DND-41 (cell line): ENCODE measurements at regions not wholly inside any gene's neighbourhood (a gene's known extent, or its start where the extent isn't known, plus 50 kb on each side); places are given as distances from the start of the nearest gene placed in this dataset.

Experiments
- CTCF ChIP-seq: IDR thresholded peaks from 2 replicates; pipeline ENCODE4 v1.5.1; 2012; ENCODE audit warnings: borderline replicate concordance, low read length, moderate library complexity, mild to moderate bottlenecking; ENCODE audit not compliant: poor library complexity, severe bottlenecking; ENCODE audit errors: extremely low read depth
- EZH2 ChIP-seq: IDR thresholded peaks from 3 replicates; pipeline ENCODE4 v1.6.1; 2012; ENCODE audit warnings: borderline replicate concordance, low read depth, mild to moderate bottlenecking, moderate library complexity, low read length, inconsistent platforms; ENCODE audit not compliant: severe bottlenecking

GRCh38 chr10:59553162-59553900 lies 156.3 kb downstream of the SLC16A9 start:
- TF ChIP-seq CTCF = no peak
- no peak for TF ChIP-seq EZH2
